Caco-2 (cell line): ENCODE measurements at regions not wholly inside any gene's neighbourhood (a gene's known extent, or its start where the extent isn't known, plus 50 kb on each side); places are given as distances from the start of the nearest gene placed in this dataset.

Source experiments
- BruUV-seq: library from RNA; stranded (reverse); fragments of 400-500 nt; replicated peaks from 2 replicates; lab custom pipeline; 2021; lab: Mats Ljungman, UMichigan
- CTCF ChIA-PET: fragments of 300-600 bp; sonication (Branson Sonifier 250); formaldehyde crosslinking; loops from one replicate; lab custom pipeline; 2022; ENCODE audit warnings: antibody characterized with exemption; lab: Charles Lee
- POLR2A ChIA-PET: fragments of 300-600 bp; sonication (Branson Sonifier 250); formaldehyde crosslinking; loops from one replicate; lab custom pipeline; 2022; ENCODE audit warnings: antibody characterized with exemption; lab: Charles Lee
- DNase-seq, 2 experiments: peaks; one replicate each; pipeline versions ENCODE4 v3.0.0 to v3.0.0-alpha.2; 2020 to 2022
- H3K27me3 ChIP-seq: replicated peaks from 2 replicates; pipeline ENCODE4 v1.6.0; 2011; ENCODE audit warnings: low read length; ENCODE audit not compliant: control insufficient read depth, insufficient read depth
- H3K36me3 ChIP-seq: 2 replicates; pipeline ENCODE4 v1.5.1; 2011; ENCODE audit warnings: low read length; ENCODE audit not compliant: control insufficient read depth, insufficient read depth
- H3K4me1 ChIP-seq: fragments of 250-450 bp; sonication (Bioruptor Pico); 2 replicates; pipeline ENCODE4 v1.5.1; 2020; ENCODE audit warnings: mild to moderate bottlenecking
- H3K4me3 ChIP-seq: 2 replicates; pipeline ENCODE4 v1.5.1; 2011; ENCODE audit warnings: low read depth, mild to moderate bottlenecking, control low read depth, low read length
- H3K9me3 ChIP-seq: fragments of 250-450 bp; sonication (Bioruptor Pico); 2 replicates; pipeline ENCODE4 v1.5.1; 2020; ENCODE audit warnings: mild to moderate bottlenecking, moderate library complexity
- H3K27ac Mint-ChIP-seq: one replicate; pipeline ENCODE4 v1.8.0; 2022; ENCODE audit warnings: mixed read lengths; ENCODE audit not compliant: unreplicated experiment
- H3K27me3 Mint-ChIP-seq: one replicate; pipeline ENCODE4 v1.8.0; 2022; ENCODE audit warnings: mixed read lengths; ENCODE audit not compliant: insufficient read depth, unreplicated experiment
- H3K36me3 Mint-ChIP-seq: one replicate; pipeline ENCODE4 v1.8.0; 2022; ENCODE audit warnings: mild to moderate bottlenecking, mixed read lengths; ENCODE audit not compliant: insufficient read depth, unreplicated experiment
- H3K4me1 Mint-ChIP-seq: one replicate; pipeline ENCODE4 v1.8.0; 2022; ENCODE audit warnings: low read depth, mixed read lengths; ENCODE audit not compliant: unreplicated experiment
- H3K4me3 Mint-ChIP-seq: one replicate; pipeline ENCODE4 v1.8.0; 2022; ENCODE audit warnings: mild to moderate bottlenecking, moderate library complexity, mixed read lengths; ENCODE audit not compliant: unreplicated experiment
- H3K9me3 Mint-ChIP-seq: one replicate; pipeline ENCODE4 v1.8.0; 2022; ENCODE audit warnings: mixed read lengths; ENCODE audit not compliant: unreplicated experiment
- CTCF ChIP-seq, 2 experiments: fragments of 200-600 bp in 1 of 2; IDR thresholded peaks; 1 replicate in 1 of 2; 2 replicates in 1 of 2; pipeline versions ENCODE4 v1.5.1 to v1.8.0; 2011 to 2022; ENCODE audit warnings: antibody characterized with exemption in 1 of 2, control low read depth in 1 of 2, inconsistent platforms in 1 of 2, low read depth in 1 of 2, low read length in 1 of 2, mild to moderate bottlenecking in 1 of 2, moderate library complexity in 1 of 2; ENCODE audit not compliant: insufficient read depth in 1 of 2, severe bottlenecking in 1 of 2, unreplicated experiment in 1 of 2
- intact Hi-C: fragments of 100-400 bp; cut with micrococcal nuclease; formaldehyde crosslinking; loops from one replicate; pipeline ENCODE4 v1.10.0; 2022; ENCODE audit not compliant: unreplicated experiment

- Mint-ChIP-seq H3K27me3 (no peaks in the 10 kb centered on the region), H3K9me3 (no peaks in the 10 kb centered on the region), H3K4me3 (no peak overlapping the region), H3K36me3 (no peaks in the 10 kb centered on the region), H3K4me1 (no peaks in the 10 kb centered on the region), H3K27ac (no peak overlapping the region)
- no peaks in the 10 kb centered on the region for H3K36me3 ChIP-seq
- BruUV-seq: no TSS peak
- POLR2A ChIA-PET: no interaction called here
- no peaks in the 10 kb centered on the region for H3K9me3 ChIP-seq
- no peaks in the 10 kb centered on the region for H3K4me1 ChIP-seq
- CTCF ChIA-PET: no interaction called here
- no peak for TF ChIP-seq CTCF (IDR thresholded peaks at IDR 0.05; ENCODE audit: insufficient read depth in 1 of 2, low read depth in 1 of 2, low read length in 1 of 2, severe bottlenecking in 1 of 2, unreplicated experiment in 1 of 2)
- H3K4me3 ChIP-seq: no peak overlapping the region
- no peaks in the 10 kb centered on the region for H3K27me3 ChIP-seq
- no peak for DNase-seq
- intact Hi-C loops: no loop called here
Measured at GRCh38 chr15:63440756-63441155, 59.1 kb upstream of the CA12 start.

GRCh38 chr15:63441266-63441665 lies 59.6 kb upstream of the CA12 start:
- TF ChIP-seq CTCF (IDR thresholded peaks at IDR 0.05; ENCODE audit: insufficient read depth in 1 of 2, low read depth in 1 of 2, low read length in 1 of 2, severe bottlenecking in 1 of 2, unreplicated experiment in 1 of 2): no peak
- H3K27ac Mint-ChIP-seq: no peak overlapping the region

GRCh38 chr15:63442080-63442479 lies 60.4 kb upstream of the CA12 start:
- CTCF ChIA-PET: no interaction called here
- Mint-ChIP-seq H3K9me3 (no peaks in the 10 kb centered on the region), H3K36me3 (no peaks in the 10 kb centered on the region), H3K4me1 (no peaks in the 10 kb centered on the region), H3K27me3 (no peaks in the 10 kb centered on the region), H3K27ac (no peak overlapping the region), H3K4me3 (no peak overlapping the region)
- Histone ChIP-seq H3K4me1 (no peaks in the 10 kb centered on the region), H3K4me3 (no peak overlapping the region), H3K27me3 (no peaks in the 10 kb centered on the region), H3K9me3 (no peaks in the 10 kb centered on the region), H3K36me3 (no peaks in the 10 kb centered on the region)
- intact Hi-C loops: no loop called here
- no TSS peak for BruUV-seq
- POLR2A ChIA-PET: no interaction called here
- no peak for TF ChIP-seq CTCF (IDR thresholded peaks at IDR 0.05; ENCODE audit: insufficient read depth in 1 of 2, low read depth in 1 of 2, low read length in 1 of 2, severe bottlenecking in 1 of 2, unreplicated experiment in 1 of 2)
- no peak for DNase-seq

More at GRCh38 chr15:63441266-63441665, 59.6 kb upstream of the CA12 start:
- Histone ChIP-seq H3K27me3 (no peaks in the 10 kb centered on the region), H3K4me3 (no peak overlapping the region), H3K9me3 (no peaks in the 10 kb centered on the region), H3K36me3 (no peaks in the 10 kb centered on the region), H3K4me1 (no peaks in the 10 kb centered on the region)
- POLR2A ChIA-PET: no interaction called here
- Mint-ChIP-seq H3K27me3 (no peaks in the 10 kb centered on the region), H3K4me1 (no peaks in the 10 kb centered on the region), H3K4me3 (no peak overlapping the region), H3K9me3 (no peaks in the 10 kb centered on the region), H3K36me3 (no peaks in the 10 kb centered on the region)
- DNase-seq: no peak
- intact Hi-C loops: no loop called here
- CTCF ChIA-PET: no interaction called here
- no TSS peak for BruUV-seq
